Activated naive CD4-positive, alpha-beta T cell treated with anti-CD3 and anti-CD28 coated beads, Interleukin-2, amount 10 ng/mL, durations not matched to agents 7 days and 5 days (primary cell): ENCODE measurements at regions not wholly inside any gene's neighbourhood (a gene's known extent, or its start where the extent isn't known, plus 50 kb on each side); places are given as distances from the start of the nearest gene placed in this dataset.

Experiments
- CTCF ChIA-PET: fragments of 350-600 bp; sonication (Branson Sonifier 250); formaldehyde crosslinking; loops from one replicate; lab custom pipeline; 2021; ENCODE audit warnings: antibody characterized with exemption; lab: Charles Lee
- DNase-seq: peaks from one replicate; pipeline ENCODE4 v3.0.0-alpha.2; 2020
- H3K27ac Mint-ChIP-seq: one replicate; pipeline ENCODE4 v1.8.0; 2021; ENCODE audit warnings: mild to moderate bottlenecking, moderate library complexity, mixed read lengths
- H3K27me3 Mint-ChIP-seq: one replicate; pipeline ENCODE4 v1.8.0; 2021; ENCODE audit warnings: mild to moderate bottlenecking, mixed read lengths
- H3K36me3 Mint-ChIP-seq: one replicate; pipeline ENCODE4 v1.8.0; 2021; ENCODE audit warnings: mixed read lengths
- H3K4me1 Mint-ChIP-seq: one replicate; pipeline ENCODE4 v1.8.0; 2021; ENCODE audit warnings: mixed read lengths
- H3K4me3 Mint-ChIP-seq: one replicate; pipeline ENCODE4 v1.8.0; 2021; ENCODE audit warnings: mild to moderate bottlenecking, moderate library complexity, mixed read lengths
- H3K9me3 Mint-ChIP-seq: one replicate; pipeline ENCODE4 v1.8.0; 2021; ENCODE audit warnings: mixed read lengths

DNA sequence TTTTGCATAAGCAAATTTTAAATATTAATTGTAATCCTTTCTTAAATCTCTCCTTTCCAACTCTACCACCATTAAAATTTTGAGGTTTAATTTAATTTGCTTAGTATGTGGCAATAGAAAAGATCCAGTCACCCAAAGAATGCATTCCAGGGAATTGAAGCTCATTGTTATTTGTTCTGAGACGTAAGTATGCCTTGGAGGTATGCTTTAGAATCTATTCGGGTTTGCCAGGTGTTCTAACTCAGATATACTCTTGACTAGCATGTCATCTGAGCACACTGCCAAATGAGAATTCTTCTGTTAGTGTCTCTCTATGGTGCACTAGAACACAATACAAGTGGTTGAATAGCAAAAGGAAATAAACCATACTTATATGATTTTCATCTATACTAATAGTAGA is 813.6 kb upstream of the ADGRL2 start:
- H3K9me3 Mint-ChIP-seq, result no peaks in the 10 kb centered on the region
- DNase-seq, result no peak
- H3K27me3 Mint-ChIP-seq, result no peaks in the 10 kb centered on the region
- no peaks in the 10 kb centered on the region for H3K36me3 Mint-ChIP-seq
- CTCF ChIA-PET, result no interaction called here
- no peaks in the 10 kb centered on the region for H3K4me1 Mint-ChIP-seq
- no peak overlapping the region for H3K27ac Mint-ChIP-seq
- H3K4me3 Mint-ChIP-seq, result no peak overlapping the region

GRCh38 chr1:80982831-80983230 is 817.9 kb upstream of the ADGRL2 start:
- H3K9me3 Mint-ChIP-seq, result peaks cover 8% of the 10 kb centered on the region
- H3K27ac Mint-ChIP-seq, result no peak overlapping the region
- no peaks in the 10 kb centered on the region for H3K27me3 Mint-ChIP-seq
- H3K4me1 Mint-ChIP-seq, result no peaks in the 10 kb centered on the region
- CTCF ChIA-PET, result no interaction called here
- H3K36me3 Mint-ChIP-seq, result no peaks in the 10 kb centered on the region
- no peak for DNase-seq
- no peak overlapping the region for H3K4me3 Mint-ChIP-seq

GRCh38 chr1:80973101-80973500 is 827.6 kb upstream of the ADGRL2 start:
- no peak for DNase-seq
- CTCF ChIA-PET, result interaction anchor here (0.6 kb wide), 1 partner anchor 770 kb away, joined by 3 read pairs; no protein-coding TSS in a partner anchor
- H3K4me1 Mint-ChIP-seq, result no peaks in the 10 kb centered on the region
- no peaks in the 10 kb centered on the region for H3K36me3 Mint-ChIP-seq
- no peaks in the 10 kb centered on the region for H3K27me3 Mint-ChIP-seq
- no peak overlapping the region for H3K27ac Mint-ChIP-seq
- peaks cover 3% of the 10 kb centered on the region for H3K9me3 Mint-ChIP-seq
- no peak overlapping the region for H3K4me3 Mint-ChIP-seq

DNA sequence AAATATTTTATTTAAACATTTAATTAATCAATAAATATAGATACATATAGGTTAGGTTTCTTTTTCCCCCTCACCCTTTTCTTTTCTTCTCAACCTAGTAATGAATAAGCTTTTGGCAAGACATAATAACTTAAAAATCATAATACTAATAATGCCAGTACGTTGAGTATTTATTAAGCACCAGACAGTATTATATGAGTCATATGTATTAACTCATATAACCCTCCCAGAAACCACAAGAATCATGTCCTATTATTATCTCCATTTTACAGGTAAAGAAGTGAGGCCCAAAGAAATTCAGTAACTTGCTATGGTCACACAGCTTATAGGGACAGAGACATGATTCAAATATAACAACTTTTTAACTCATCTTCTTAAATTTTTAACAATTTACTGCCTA is 834.5 kb upstream of the ADGRL2 start:
- peaks cover 3% of the 10 kb centered on the region for H3K9me3 Mint-ChIP-seq
- no peak overlapping the region for H3K27ac Mint-ChIP-seq
- H3K27me3 Mint-ChIP-seq, result no peaks in the 10 kb centered on the region
- no peaks in the 10 kb centered on the region for H3K4me1 Mint-ChIP-seq
- no peak for DNase-seq
- H3K4me3 Mint-ChIP-seq, result no peak overlapping the region
- CTCF ChIA-PET, result no interaction called here
- H3K36me3 Mint-ChIP-seq, result no peaks in the 10 kb centered on the region

DNA sequence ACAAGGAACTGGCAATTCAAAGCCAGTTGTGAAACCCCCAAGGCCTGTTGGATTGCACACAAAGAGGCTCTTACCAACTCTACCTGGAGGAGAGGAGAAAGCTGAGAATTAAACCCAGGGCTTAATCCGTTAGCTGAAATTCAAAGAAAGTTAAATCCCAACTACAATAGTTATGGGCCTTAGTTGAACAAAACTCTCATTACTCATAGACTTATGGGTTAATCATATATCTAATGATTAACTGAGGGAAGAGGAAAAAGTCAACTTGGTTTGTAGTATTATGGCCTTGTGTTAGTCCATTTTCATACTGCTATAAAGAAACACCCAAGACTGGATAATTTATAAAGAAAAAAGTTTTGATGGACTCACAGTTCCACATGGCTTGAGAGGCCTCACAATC is 838.2 kb upstream of the ADGRL2 start:
- H3K27me3 Mint-ChIP-seq, result no peaks in the 10 kb centered on the region
- CTCF ChIA-PET, result no interaction called here
- no peak overlapping the region for H3K27ac Mint-ChIP-seq
- no peak for DNase-seq
- no peak overlapping the region for H3K4me3 Mint-ChIP-seq
- H3K4me1 Mint-ChIP-seq, result no peaks in the 10 kb centered on the region
- H3K9me3 Mint-ChIP-seq, result peaks cover 3% of the 10 kb centered on the region
- H3K36me3 Mint-ChIP-seq, result no peaks in the 10 kb centered on the region

DNA sequence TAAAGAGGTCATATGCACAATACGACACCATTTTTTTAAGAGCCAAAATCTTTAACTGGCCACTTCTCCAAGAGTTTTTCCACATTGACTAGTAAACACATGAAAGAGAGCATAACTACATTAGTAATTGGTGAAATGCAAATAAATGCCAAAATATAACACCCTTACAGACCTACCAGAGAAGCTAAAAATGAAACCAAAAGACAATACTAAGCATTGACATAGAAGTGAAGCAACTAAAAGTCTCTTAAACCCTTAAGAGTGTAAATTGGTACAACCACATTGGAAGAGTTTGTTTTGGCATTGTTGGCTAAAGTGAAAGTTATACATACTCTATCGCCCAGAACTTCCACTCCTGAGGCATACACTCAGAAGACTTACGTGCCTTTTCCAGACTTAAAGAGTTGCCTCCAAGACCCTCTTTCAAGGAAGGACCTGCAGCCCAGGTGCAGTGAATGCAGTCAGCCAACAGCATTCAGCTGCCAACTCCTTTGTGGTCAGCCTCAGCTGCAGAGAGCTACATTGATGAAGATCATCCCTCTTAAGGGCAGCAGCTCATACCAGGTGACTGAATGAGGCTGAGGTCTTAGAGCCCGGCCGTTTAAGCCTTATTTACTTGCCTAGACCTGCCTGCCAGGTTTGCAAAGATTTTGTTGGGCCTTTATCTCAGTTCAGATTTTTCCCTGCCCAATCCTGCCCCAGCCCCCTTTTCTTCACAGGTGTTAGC is 839.1 kb upstream of the ADGRL2 start:
- H3K36me3 Mint-ChIP-seq, result no peaks in the 10 kb centered on the region
- H3K4me3 Mint-ChIP-seq, result no peak overlapping the region
- no peak overlapping the region for H3K27ac Mint-ChIP-seq
- no peaks in the 10 kb centered on the region for H3K27me3 Mint-ChIP-seq
- DNase-seq, result no peak
- H3K4me1 Mint-ChIP-seq, result no peaks in the 10 kb centered on the region
- CTCF ChIA-PET, result no interaction called here
- H3K9me3 Mint-ChIP-seq, result peaks cover 3% of the 10 kb centered on the region

DNA sequence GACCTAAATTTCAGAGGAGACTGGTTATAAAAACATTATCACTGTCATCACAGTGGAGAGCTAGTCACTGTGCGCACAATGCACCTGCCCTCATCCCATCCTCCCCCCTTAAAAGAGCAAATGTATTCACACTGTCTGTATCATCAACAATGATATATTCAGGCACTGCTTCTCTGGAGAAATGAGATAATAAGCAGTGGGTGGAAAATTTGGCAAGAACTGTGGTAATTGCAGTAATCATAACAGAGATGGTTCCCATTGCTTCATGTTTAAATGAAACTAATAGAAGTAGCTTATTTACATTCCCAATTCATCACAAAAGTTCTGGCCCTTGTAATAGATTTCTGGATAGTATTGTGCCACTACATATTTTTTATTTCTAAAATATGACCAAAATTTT is 867.4 kb upstream of the ADGRL2 start:
- no peak overlapping the region for H3K27ac Mint-ChIP-seq
- no peak for DNase-seq
- peaks cover 16% of the 10 kb centered on the region for H3K9me3 Mint-ChIP-seq
- CTCF ChIA-PET, result no interaction called here
- no peak overlapping the region for H3K4me3 Mint-ChIP-seq
- H3K27me3 Mint-ChIP-seq, result no peaks in the 10 kb centered on the region
- H3K36me3 Mint-ChIP-seq, result no peaks in the 10 kb centered on the region
- no peaks in the 10 kb centered on the region for H3K4me1 Mint-ChIP-seq

- H3K4me3 Mint-ChIP-seq, result no peak overlapping the region
- CTCF ChIA-PET, result no interaction called here
- no peaks in the 10 kb centered on the region for H3K4me1 Mint-ChIP-seq
- DNase-seq, result no peak
- H3K27me3 Mint-ChIP-seq, result no peaks in the 10 kb centered on the region
- H3K36me3 Mint-ChIP-seq, result no peaks in the 10 kb centered on the region
- no peak overlapping the region for H3K27ac Mint-ChIP-seq
- peaks cover 21% of the 10 kb centered on the region for H3K9me3 Mint-ChIP-seq
Observed at GRCh38 chr1:80931178-80931577, 869.6 kb upstream of the ADGRL2 start.

DNA sequence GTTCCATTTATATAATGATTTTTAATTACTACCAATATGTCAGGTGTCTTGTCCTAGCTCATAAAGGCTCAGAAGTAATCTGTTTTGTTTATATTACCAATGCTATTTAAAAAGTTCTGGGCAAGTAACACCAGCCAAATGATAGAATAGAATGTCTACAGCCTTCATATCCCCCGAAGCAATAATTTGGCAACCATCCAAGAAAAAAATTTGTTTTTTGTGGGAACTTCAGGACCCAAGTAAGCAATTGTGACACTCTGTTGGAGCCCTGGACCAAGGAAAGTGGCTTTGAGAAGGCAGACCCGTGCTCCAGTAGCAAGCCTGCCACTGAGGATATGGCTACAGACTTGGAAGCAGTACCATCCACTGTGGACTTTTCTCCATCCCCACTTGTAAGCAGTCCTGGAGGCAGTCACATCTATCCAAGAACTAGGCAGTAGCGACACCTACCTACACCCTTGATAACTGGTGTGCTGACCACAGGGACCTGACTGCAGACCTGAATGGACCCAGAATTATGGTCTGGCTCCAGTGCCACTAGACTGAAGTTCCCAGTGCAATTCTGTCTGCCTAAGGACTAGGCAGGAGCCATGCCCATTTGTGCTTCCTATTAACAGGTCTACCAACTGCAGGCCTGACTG is 870.7 kb upstream of the ADGRL2 start:
- CTCF ChIA-PET, result no interaction called here
- H3K4me3 Mint-ChIP-seq, result no peak overlapping the region
- H3K36me3 Mint-ChIP-seq, result no peaks in the 10 kb centered on the region
- DNase-seq, result no peak
- H3K9me3 Mint-ChIP-seq, result peaks cover 15% of the 10 kb centered on the region
- no peaks in the 10 kb centered on the region for H3K27me3 Mint-ChIP-seq
- no peak overlapping the region for H3K27ac Mint-ChIP-seq
- H3K4me1 Mint-ChIP-seq, result no peaks in the 10 kb centered on the region

GRCh38 chr1:80926531-80926930 is 874.2 kb upstream of the ADGRL2 start:
- H3K9me3 Mint-ChIP-seq, result peaks cover 14% of the 10 kb centered on the region
- no peaks in the 10 kb centered on the region for H3K27me3 Mint-ChIP-seq
- no peaks in the 10 kb centered on the region for H3K4me1 Mint-ChIP-seq
- no peaks in the 10 kb centered on the region for H3K36me3 Mint-ChIP-seq
- CTCF ChIA-PET, result no interaction called here
- H3K4me3 Mint-ChIP-seq, result no peak overlapping the region
- DNase-seq, result no peak
- H3K27ac Mint-ChIP-seq, result no peak overlapping the region

DNA sequence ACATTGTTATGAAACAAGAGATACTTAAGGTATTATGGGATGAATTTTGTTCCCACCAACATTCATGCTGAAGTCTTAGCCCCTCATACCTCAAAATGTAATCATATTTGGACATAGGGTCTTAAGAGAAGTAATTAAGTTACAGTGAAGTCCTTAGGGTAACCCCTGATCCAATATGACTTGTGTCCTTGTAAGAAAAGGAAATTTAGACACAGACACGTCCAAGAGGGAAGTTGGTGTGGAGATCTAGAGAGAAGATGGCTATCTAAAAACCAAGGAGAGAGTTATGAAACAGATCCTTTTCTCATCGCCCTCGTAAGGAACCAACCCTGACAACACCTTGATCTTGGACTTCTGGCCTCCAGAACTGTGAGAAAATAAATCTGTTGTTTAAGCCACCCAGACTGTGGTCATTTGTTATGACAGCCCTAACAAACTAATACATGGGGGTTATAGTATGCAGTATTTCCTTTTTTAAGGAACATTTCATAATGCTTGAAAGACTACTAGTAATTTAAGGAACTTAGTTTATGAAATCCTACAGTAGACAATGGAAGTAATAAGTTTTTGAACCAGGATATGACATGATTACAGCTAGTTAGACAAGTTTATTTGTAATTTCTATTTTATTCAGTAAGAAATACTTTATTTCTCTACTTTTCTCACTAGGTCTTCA is 875.5 kb upstream of the ADGRL2 start:
- Mint-ChIP-seq H3K36me3 (no peaks in the 10 kb centered on the region), H3K4me1 (no peaks in the 10 kb centered on the region), H3K27ac (no peak overlapping the region), H3K4me3 (no peak overlapping the region), H3K9me3 (peaks cover 15% of the 10 kb centered on the region), H3K27me3 (no peaks in the 10 kb centered on the region)
- no peak for DNase-seq
- CTCF ChIA-PET, result no interaction called here

DNA sequence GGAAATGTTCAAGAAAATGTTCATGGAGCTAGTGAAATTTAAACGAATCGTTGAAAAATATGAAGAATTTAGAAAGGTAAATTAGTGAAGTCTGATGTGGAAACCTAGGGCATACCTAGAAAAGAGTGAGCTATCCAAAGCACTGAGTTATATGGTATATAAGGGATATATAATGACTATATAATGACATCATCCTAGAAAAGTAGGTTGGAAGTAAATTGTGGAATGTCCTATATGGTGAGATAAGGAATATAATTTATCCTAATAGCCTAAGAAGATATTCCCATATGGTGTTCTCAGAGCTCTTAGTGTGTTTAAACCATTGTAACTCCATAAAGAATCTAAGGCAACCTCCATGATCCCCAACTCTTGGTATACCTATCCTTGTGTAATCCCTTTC is 876.4 kb upstream of the ADGRL2 start:
- Mint-ChIP-seq H3K36me3 (no peaks in the 10 kb centered on the region), H3K27me3 (no peaks in the 10 kb centered on the region), H3K4me3 (no peak overlapping the region), H3K4me1 (no peaks in the 10 kb centered on the region), H3K9me3 (peaks cover 15% of the 10 kb centered on the region), H3K27ac (no peak overlapping the region)
- no peak for DNase-seq
- CTCF ChIA-PET, result no interaction called here

GRCh38 chr1:80922906-80923305 is 877.8 kb upstream of the ADGRL2 start:
- CTCF ChIA-PET, result no interaction called here
- Mint-ChIP-seq H3K4me3 (no peak overlapping the region), H3K27me3 (no peaks in the 10 kb centered on the region), H3K36me3 (no peaks in the 10 kb centered on the region), H3K27ac (no peak overlapping the region), H3K9me3 (peaks cover 13% of the 10 kb centered on the region), H3K4me1 (no peaks in the 10 kb centered on the region)
- DNase-seq, result no peak

DNA sequence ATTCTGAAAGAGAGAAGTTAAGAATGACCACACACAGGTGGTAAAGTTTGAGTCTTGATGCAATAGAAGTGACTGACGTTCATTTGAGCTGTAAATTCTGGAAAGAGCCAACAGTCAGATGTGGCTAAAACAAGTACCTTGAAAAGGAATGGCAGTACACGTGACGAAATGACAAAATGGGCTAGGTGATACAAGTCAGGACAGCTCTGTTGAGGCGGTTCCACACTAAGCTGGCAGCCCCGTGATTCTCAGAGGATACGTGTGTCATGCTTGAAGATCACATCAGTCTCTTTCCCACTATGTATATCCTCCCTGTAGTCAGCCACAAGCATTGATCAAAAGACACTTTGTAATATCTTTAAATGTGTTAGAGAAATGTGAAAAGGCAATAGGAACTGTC is 881.3 kb upstream of the ADGRL2 start:
- Mint-ChIP-seq H3K4me1 (no peaks in the 10 kb centered on the region), H3K9me3 (peaks cover 7% of the 10 kb centered on the region)

DNA sequence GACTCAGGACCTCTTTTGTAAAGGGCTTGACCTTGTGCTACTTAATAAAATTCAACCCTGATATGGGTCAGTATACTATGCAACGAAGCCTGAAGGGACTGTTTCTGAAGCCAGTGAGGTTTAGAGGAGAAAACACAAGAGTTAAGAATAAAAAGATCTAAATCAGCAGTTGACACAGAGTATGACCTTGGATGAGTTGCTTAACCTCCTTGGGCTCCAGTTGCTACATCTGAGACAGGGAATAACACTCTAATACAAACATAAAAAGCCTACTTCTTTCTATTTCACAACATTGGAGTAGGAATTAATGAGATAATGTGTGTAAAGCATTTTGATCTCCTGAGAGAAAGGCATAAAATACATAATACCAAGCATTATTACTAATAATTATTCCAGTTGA is 882.4 kb upstream of the ADGRL2 start:
- H3K9me3 Mint-ChIP-seq, result peaks cover 7% of the 10 kb centered on the region
- no peaks in the 10 kb centered on the region for H3K27me3 Mint-ChIP-seq
- DNase-seq, result no peak
- no peaks in the 10 kb centered on the region for H3K4me1 Mint-ChIP-seq
- no peaks in the 10 kb centered on the region for H3K36me3 Mint-ChIP-seq
- no peak overlapping the region for H3K4me3 Mint-ChIP-seq
- CTCF ChIA-PET, result no interaction called here
- H3K27ac Mint-ChIP-seq, result no peak overlapping the region

More for the DNA sequence above, 881.3 kb upstream of the ADGRL2 start:
- CTCF ChIA-PET, result no interaction called here
- Mint-ChIP-seq H3K27me3 (no peaks in the 10 kb centered on the region), H3K36me3 (no peaks in the 10 kb centered on the region), H3K27ac (no peak overlapping the region), H3K4me3 (no peak overlapping the region)
- no peak for DNase-seq
